Posterior cingulate gyrus (tissue), 11 donors: ENCODE measurements at regions not wholly inside any gene's neighbourhood (a gene's known extent, or its start where the extent isn't known, plus 50 kb on each side); places are given as distances from the start of the nearest gene placed in this dataset.
A peak's percentile ranks its signal among the peaks of the same experiment; 100 is the strongest.
"Not testable (repeated sequence)": the region's sequence is repeated elsewhere in the genome, so short reads cannot be mapped to it uniquely, and the experiment has no call there.

Experiments used
- DNase-seq, 10 donors: peaks; one replicate each; pipeline versions ENCODE4 v3.0.0 to v3.0.0-alpha.2; 2020 to 2021; ENCODE audit warnings: mixed read lengths in 3 of 10
- intact Hi-C: fragments of 100-400 bp; cut with DNase I; formaldehyde crosslinking; loops from one replicate; pipeline ENCODE4 v1.15.1; 2023

DNA sequence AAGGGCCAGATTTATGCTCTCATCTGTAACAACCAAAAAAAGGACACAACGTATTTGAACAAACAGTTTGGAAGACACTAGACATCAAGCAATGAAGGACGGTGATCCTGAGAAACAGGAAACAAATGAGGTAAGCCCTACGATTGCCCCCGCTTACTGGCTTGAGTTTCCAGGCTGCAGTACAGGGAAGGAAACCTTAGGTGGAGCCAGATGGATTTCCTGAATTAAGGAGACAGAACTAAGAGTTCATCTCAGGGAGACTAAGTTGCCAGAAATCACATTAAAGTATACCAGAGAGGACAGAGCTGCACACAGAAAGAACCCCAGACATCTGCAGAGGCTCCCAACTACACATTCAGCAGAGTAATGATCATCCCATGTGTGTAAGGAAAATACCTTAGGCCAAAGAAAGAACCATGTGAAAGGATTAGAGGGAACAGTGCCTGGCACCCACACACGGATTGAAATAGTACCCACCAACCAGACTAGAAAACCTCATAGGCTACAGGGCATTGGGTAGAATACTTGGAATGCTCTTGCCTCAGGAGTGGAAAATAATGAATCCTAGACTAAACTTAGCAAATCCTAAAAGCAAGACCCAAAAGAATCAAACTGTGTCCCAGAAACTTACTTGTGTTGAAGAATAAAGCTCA lies 99.3 kb upstream of the NIPBL start:
- no peak for DNase-seq
- intact Hi-C loops = no loop called here

DNA sequence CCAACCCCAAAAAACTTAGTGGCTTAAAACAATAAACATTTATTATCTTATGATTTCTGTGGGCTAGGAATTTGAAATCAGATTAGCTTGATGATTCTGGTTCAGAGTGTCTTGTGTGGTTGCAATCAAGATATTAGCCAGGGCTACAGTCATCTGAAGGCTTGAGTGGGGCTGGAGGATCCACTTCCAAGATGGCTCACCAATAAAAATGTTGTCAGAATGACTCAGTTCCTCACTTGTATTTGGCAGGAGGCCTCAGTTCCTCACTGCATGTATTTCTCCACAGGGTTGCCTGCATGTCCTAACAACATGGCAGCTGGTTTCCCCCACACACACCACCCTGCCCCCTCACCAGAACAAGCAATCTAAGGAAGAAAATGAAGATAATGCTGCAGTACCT lies 98.2 kb upstream of the NIPBL start:
- DNase-seq = no peak
- intact Hi-C loops = no loop called here

DNA sequence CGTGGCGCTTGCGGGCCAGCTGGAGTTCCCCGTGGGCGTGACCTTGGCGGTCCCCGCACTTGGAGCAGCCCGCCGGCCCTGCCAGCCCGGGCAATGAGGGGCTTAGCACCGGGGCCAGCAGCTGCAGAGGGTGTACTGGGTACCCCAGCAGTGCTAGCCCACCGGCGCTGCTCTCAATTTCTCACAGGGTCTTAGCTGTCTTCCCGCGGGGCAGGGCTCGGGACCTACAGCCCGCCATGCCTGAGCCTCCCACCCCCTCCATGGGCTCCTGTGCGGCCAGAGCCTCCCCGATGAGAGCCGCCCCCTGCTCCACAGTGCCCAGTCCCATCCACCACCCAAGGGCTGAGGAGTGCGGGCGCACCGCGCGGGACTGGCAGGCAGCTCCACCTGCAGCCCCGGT lies 94.0 kb upstream of the NIPBL start:
- intact Hi-C loops = not testable (repeated sequence)
- DNase-seq = peak in 1 of 10 donors; percentile 81

DNA sequence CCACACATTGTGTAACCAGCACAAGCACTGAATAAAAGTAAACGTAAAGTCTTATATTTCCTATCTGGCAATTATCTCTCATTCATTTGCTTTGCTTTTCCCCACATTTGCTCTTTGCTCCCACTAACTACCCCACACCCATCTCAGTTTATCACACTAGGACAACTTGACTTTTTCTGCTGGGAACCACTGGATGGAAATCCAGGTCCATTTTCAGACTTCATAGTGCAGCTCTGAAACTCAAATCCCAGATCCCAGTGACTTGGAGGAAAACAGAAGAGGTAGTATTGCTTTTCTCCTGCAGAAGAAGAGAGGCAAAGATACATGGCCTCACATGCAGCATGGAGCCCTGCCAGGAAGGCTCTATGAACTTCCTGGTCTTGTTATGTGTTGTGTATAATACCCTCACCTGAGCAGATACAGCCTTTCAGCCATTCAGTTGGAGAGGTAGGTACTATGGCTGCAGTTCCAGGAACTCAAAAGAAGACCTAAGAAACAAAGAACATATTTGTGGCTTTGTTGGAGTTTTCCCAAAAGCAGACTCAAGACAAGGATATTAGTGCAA lies 90.0 kb upstream of the NIPBL start:
- intact Hi-C loops = no loop called here
- no peak for DNase-seq

DNA sequence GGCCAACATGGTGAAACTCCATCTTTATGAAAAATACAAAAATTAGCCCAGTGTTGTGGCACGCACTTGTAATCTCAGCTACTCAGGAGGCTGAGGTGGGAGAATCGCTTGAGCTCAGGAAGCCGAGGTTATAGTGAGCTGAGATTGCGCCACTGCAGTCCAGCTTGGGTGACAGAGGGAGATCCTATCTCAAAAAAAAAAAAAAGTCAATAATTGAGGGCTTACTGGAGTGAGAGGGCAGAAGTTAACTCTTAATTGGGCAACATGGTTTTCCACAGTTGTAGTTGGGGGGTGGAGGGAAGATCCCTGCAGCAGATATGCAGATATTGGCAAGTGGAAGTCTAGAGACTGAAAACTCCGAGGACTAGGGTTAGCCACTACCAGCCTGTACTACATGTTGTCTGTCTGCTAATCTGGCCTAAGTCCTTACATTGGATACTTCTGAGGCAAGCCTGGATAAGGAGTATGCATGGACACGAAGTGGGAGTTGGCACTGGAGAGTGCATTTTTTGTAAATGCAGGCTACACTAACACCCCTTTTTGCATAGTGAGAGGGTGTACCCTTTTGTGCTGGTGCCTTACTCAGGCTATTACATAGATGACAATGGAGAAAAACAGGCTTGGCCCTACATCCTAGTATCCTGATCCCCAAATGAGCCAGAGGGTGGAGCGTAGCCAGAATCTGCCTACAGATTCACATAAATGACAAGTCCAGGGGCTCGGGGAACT lies 89.0 kb upstream of the NIPBL start:
- DNase-seq = no peak
- intact Hi-C loops = no loop called here

DNA sequence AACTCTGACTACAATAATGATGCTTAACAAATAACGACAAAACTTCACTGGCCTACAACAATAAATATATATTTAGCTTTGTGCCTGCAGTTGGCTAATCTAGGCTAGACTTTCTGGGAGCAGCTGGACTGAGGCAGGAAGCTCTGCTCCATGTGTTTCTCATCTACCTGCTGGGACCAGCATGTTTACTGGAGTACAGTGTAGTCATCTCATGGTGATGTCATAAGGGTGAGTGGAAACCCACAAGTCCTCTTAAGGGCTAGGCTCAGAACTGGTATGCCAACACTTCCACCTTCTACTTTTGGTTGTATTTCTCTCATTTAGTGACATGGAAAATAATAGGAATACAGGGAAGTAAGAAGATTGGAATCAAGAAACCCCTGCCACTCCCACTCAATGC lies 85.7 kb upstream of the NIPBL start:
- no peak for DNase-seq
- intact Hi-C loops = no loop called here

DNA sequence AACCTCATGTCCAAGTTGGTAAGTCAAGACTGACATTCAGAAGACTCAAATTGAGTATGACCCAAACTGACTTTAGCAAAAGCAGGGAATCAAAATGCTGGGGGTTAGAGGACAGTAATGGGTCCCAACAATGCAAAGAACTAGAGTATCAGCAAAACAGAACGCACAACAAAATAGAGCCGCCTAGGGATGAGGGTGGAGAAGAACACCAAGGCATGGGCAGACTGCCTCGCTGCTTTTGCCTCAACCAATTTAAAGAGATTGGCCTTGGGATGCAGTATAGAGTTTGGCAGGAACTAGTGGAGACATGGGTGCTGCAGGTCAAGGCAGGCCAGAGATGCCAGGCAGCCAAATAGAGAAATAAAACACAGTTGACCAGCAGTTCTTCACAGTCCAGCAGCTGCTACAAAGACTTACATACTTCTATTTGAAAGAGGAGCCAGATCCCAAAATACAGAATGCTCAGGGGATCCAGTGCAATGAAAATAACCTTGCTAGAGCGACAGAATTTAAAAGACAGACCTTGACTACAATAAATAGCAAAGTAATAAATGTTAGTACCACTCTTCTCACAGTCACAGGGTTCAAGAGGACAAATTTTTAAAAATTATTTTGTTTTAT lies 83.9 kb upstream of the NIPBL start:
- intact Hi-C loops = no loop called here
- DNase-seq = no peak

DNA sequence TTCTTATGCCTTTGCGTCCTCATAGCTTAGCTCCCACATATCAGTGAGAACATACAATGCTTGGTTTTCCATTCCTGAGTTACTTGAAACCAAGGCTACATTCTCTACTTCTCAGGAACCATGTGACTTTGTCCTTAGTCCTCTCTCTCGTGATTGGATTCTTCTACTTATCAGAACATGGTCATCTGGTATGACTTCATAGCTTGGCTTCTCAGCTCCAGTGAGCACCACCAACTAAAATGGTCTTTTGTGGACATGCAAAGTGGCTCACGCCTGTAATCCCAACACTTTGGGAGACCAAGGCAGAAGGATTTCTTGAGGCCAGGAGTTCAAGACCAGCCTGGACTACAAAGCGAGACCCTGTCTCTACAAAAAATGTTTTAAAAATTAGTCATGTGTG lies 81.2 kb upstream of the NIPBL start:
- DNase-seq = no peak
- intact Hi-C loops = no loop called here

DNA sequence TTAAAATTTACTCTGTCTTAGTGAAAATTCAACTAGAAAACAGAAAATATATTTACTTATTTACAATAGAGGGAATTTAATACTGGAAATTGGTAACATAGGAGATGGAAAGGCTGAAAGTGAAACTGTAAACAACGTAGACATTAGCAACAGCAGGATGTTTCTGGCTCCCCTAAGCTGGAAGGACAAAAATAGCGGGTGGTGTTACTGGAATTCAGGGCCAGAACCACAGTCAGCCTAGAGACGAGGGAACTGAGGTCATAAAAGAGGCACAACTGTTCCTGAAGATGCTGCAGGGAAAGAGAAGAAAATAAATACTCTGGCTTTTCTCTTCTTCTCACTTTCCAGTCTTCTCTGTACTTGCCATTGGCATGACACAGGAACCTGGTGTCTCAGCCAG lies 80.4 kb upstream of the NIPBL start:
- intact Hi-C loops = no loop called here

DNA sequence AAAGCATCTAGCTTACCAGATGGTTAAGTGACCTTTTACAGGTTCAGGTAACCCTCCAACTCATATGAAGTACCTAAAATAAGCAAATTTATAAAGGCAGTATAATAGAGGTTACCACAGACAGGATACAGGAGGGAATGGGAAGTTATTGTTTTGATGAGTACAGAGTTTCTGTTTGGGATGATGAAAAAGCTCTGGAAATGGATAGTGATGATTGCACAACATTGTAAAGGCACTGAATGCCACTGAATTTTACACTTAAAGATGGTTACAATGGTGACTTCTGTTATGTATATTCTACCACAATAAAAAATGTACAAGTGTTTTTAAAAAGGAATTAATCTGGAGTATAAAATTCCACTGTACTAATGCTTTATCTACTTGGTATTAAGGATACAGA lies 75.0 kb upstream of the NIPBL start:
- intact Hi-C loops = no loop called here
- DNase-seq = no peak

More for the DNA sequence above, 80.4 kb upstream of the NIPBL start:
- DNase-seq = no peak

DNA sequence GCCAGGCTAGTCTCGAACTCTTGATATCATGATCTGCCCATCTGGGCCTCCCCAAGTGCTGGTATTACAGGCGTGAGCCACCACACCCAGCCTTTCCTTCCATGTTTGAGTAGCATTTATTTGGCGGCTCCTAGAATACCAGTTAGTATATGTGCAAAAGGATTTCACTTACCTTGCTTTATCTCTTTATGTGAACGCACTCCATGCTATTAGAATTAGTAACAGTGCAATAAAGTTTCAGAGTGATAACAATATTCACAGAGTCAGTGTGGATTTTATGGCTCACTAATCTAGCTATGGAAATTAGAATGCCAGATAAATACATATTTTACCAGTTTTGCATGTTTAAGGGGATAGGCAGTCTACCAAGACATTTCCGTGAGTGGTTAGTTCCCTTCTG lies 74.4 kb upstream of the NIPBL start:
- intact Hi-C loops = no loop called here
- no peak for DNase-seq

DNA sequence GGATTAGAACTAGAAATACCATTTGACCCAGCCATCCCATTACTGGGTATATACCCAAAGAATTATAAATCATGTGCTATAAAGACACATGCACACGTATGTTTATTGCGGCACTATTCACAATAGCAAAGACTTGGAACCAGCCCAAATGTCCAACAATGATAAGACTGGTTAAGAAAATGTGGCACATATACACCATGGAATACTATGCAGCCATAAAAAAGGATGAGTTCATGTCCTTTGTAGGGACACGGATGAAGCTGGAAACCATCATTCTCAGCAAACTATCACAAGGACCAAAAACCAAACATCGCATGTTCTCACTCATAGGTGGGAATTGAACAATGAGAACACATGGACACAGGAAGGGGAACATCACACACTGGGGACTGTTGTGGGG lies 63.3 kb upstream of the NIPBL start:
- DNase-seq, intact Hi-C loops: not testable (repeated sequence)

DNA sequence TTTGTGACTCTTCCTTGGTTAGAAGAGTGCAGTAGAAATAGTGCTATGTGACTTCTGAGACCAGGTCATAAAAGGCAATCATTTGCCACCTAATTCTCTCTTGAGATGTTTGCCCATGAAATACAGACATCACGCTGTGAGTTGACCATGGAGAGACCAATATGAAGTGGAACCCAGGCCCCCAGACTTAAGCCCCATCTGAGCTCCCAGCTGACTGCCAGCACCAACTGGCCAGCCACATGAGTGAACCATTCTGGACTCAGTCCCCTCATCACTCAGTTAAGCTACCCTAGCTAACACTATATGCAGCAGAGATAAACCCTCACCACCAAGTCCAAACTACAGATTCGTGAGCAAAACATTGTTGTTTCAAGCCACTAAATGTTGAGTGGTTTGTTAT lies 60.7 kb upstream of the NIPBL start:
- intact Hi-C loops = no loop called here

DNA sequence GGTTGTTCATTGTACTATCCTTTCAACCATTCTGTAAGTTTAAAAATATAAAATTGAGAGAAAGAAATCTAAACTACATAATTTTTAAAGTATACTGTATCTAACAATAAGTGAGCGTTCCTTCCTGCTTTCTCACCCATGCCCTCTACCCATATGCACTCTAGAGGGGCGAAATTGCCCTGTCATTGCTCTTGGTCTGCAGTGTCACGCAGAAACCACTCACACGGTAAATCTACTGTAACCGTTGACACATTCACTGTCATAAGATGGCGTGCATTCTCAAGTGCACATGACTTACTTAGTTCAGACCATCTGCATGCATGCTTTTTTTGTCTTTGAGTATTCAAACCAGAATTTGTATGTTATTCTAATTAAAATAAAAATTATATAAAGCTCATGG lies 55.7 kb upstream of the NIPBL start:
- intact Hi-C loops = no loop called here
- DNase-seq = no peak

More for the DNA sequence above, 60.7 kb upstream of the NIPBL start:
- no peak for DNase-seq

DNA sequence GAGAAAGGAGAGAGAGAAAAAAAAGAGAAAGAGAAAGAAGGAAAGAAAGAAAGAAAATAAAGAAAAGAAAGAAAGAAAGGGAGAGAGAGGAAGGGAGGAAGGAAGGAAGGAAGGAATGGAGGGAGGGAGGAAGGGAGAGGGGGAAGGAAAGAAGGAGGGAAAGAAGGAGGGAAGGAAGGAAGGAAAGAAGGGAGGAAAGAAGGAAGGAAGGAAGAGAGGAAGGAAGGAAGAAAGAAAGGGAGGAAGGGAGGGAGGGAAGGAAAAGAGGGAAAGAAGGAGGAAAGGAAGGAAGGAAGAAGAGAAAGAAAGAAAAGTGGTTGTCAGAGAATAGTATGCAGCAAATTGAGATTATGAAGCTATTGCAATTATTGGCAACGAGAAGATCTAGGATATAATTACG lies 49.9 kb upstream of the NIPBL start:
- DNase-seq = no peak
- intact Hi-C loops = no loop called here
